A204.1 (cell line): ENCODE measurements at regions not wholly inside any gene's neighbourhood (a gene's known extent, or its start where the extent isn't known, plus 50 kb on each side); places are given as distances from the start of the nearest gene placed in this dataset.
A peak's percentile ranks its signal among the peaks of the same experiment; 100 is the strongest.

Experiments
- FAIRE-seq: peaks from 2 replicates; lab custom pipeline; 2012; peaks lifted over from hg19 to GRCh38; lab: Jason Lieb, UNC

- FAIRE-seq = no peak
Observed at GRCh38 chr4:141922236-141922635, 285.9 kb downstream of the IL15 start.

GRCh38 chr4:141926406-141926805, 290.0 kb downstream of the IL15 start:
- FAIRE-seq = no peak

GRCh38 chr4:141932490-141932889, 296.1 kb downstream of the IL15 start:
- FAIRE-seq = no peak

GRCh38 chr4:141933978-141934377, 297.6 kb downstream of the IL15 start:
- FAIRE-seq = no peak

GRCh38 chr4:141955696-141956095, 319.3 kb downstream of the IL15 start:
- FAIRE-seq = no peak

- FAIRE-seq = peak; percentile 25
Observed at GRCh38 chr4:141957416-141957815, 321.0 kb downstream of the IL15 start.

- no peak for FAIRE-seq
Observed at GRCh38 chr4:141962486-141962885, 326.1 kb downstream of the IL15 start.

GRCh38 chr4:141971869-141972268, 335.5 kb downstream of the IL15 start:
- no peak for FAIRE-seq

GRCh38 chr4:141972950-141973349, 336.6 kb downstream of the IL15 start:
- no peak for FAIRE-seq
